ENCODE measurements at regions not wholly inside any gene's neighbourhood (a gene's known extent, or its start where the extent isn't known, plus 50 kb on each side); places are given as distances from the start of the nearest gene placed in this dataset.

GRCh38 chr13:61695147-61695546 lies 279.5 kb upstream of the PCDH20 start:
- no peak overlapping the region for H3K56ac ChIP-seq (ENCODE audit: extremely low read depth, insufficient read depth, low read length)
- no peak overlapping the region for H3K9ac ChIP-seq (ENCODE audit: low read depth, low read length)
- POLR2A ChIA-PET (ENCODE audit: unreplicated experiment) = no interaction called here
- CTCF ChIA-PET = no interaction called here
- H4K20me1 ChIP-seq (ENCODE audit: insufficient read depth, low read length) = no peaks in the 10 kb centered on the region
- no peaks in the 10 kb centered on the region for H3K9me1 ChIP-seq (ENCODE audit: insufficient read depth, low read length)
- H3K36me3 ChIP-seq (ENCODE audit: control insufficient read depth, insufficient read depth, low read length) = no peaks in the 10 kb centered on the region
- no peak overlapping the region for H3K4ac ChIP-seq (ENCODE audit: low read depth, low read length)
- H2BK20ac ChIP-seq (ENCODE audit: low read depth, low read length) = no peak overlapping the region
- H2AK9ac ChIP-seq (replicated peaks; ENCODE audit: low read depth, low read length, poor library complexity) = no peak overlapping the region
- H3K14ac ChIP-seq (replicated peaks; ENCODE audit: low read depth, low read length) = no peak overlapping the region
- TF ChIP-seq USF2 (IDR thresholded peaks at IDR 0.05; ENCODE audit: low read depth, low read length) (no peak), MAZ (IDR thresholded peaks at IDR 0.05; ENCODE audit: borderline replicate concordance, low read depth, low read length) (no peak), RCOR1 (IDR thresholded peaks at IDR 0.05; ENCODE audit: insufficient replicate concordance, low read length) (no peak), CEBPB (IDR thresholded peaks at IDR 0.05; ENCODE audit: low read depth, low read length) (no peak), SMC3 (IDR thresholded peaks at IDR 0.05; ENCODE audit: low read depth, low read length) (no peak), MXI1 (IDR thresholded peaks at IDR 0.05; ENCODE audit: borderline replicate concordance, low read depth, low read length) (no peak), CTCF (conservative IDR thresholded peaks at IDR 0.05; ENCODE audit: low read depth, low read length) (no peak), BHLHE40 (IDR thresholded peaks at IDR 0.05; ENCODE audit: low read depth, low read length) (no peak), POLR2A (IDR thresholded peaks at IDR 0.05; ENCODE audit: low read depth, low read length) (no peak), ELK1 (IDR thresholded peaks at IDR 0.05; ENCODE audit: borderline replicate concordance, low read depth, low read length) (no peak), RAD21 (IDR thresholded peaks at IDR 0.05; ENCODE audit: low read length) (no peak), FOS (IDR thresholded peaks at IDR 0.05; ENCODE audit: low read depth, low read length) (no peak), RFX5 (IDR thresholded peaks at IDR 0.05; ENCODE audit: low read depth, low read length) (no peak), MAFK (IDR thresholded peaks at IDR 0.05; ENCODE audit: low read depth, low read length) (no peak), NFE2L2 (IDR thresholded peaks at IDR 0.05; ENCODE audit: low read depth, low read length) (no peak), CHD1 (IDR thresholded peaks at IDR 0.05; ENCODE audit: low read depth, low read length) (no peak)
- in situ Hi-C loops (cut with MboI; ENCODE audit: low sequenced_read_pairs) (no loop called here), dilution Hi-C loops (cut with HindIII; ENCODE audit: low sequenced_read_pairs, unreplicated experiment) (no loop called here), intact Hi-C loops (cut with micrococcal nuclease) (no loop called here)
- no peak overlapping the region for H4K91ac ChIP-seq (ENCODE audit: insufficient read depth, low read depth, low read length)
- H4K8ac ChIP-seq (ENCODE audit: low read depth in 2 of 2, low read length in 2 of 2) = no peak overlapping the region
- H3K27me3 ChIP-seq (ENCODE audit: control insufficient read depth, insufficient read depth, low read length) = no peaks in the 10 kb centered on the region
- H3K9me3 ChIP-seq (ENCODE audit: control insufficient read depth, insufficient read depth, low read length) = peaks cover 4% of the 10 kb centered on the region
- no peak overlapping the region for H2BK120ac ChIP-seq (ENCODE audit: low read depth, low read length)
- BruUV-seq (replicated peaks) = no TSS peak
- H2AK5ac ChIP-seq (ENCODE audit: low read depth, low read length) = no peak overlapping the region
- no peak overlapping the region for H3K27ac ChIP-seq (ENCODE audit: insufficient read depth, low read length)
- no peaks in the 10 kb centered on the region for H3K4me1 ChIP-seq (ENCODE audit: control insufficient read depth, insufficient read depth, low read length)
- WGBS, 2 experiments (ENCODE audit: extremely low coverage in 2 of 2, insufficient read length in 1 of 2) = no CpG with 5 or more reads among the region's 2 CpGs
- H3K79me1 ChIP-seq (ENCODE audit: low read depth in 1 of 2, low read length in 2 of 2) = no peaks in the 10 kb centered on the region
- no peak overlapping the region for H2BK15ac ChIP-seq (ENCODE audit: low read depth, low read length)
- no peak overlapping the region for H3K4me2 ChIP-seq (ENCODE audit: low read depth, low read length)
- DNase-seq (no peak), ATAC-seq (ENCODE audit: low read depth) (no peak)
- H2AFZ ChIP-seq (replicated peaks; ENCODE audit: low read length, poor library complexity) = no peak overlapping the region
- no peak overlapping the region for H3K23ac ChIP-seq (ENCODE audit: low read depth, low read length)
- H3K18ac ChIP-seq (ENCODE audit: low read depth, low read length) = no peak overlapping the region
- H3K4me3 ChIP-seq (ENCODE audit: insufficient read depth, low read depth, low read length) = no peak overlapping the region
- H4K5ac ChIP-seq (ENCODE audit: low read depth, low read length) = no peak overlapping the region
- no peak overlapping the region for H2BK5ac ChIP-seq (ENCODE audit: low read depth, low read length, poor library complexity, severe bottlenecking)
